Stomach (tissue), 8 donors: ENCODE measurements at regions not wholly inside any gene's neighbourhood (a gene's known extent, or its start where the extent isn't known, plus 50 kb on each side); places are given as distances from the start of the nearest gene placed in this dataset.

Experiments used
- DNase-seq, 2 donors: peaks; one replicate each; pipeline versions ENCODE4 v3.0.0 to v3.0.0-alpha.2; 2013 to 2019
- H3K27ac ChIP-seq, 5 donors: fragments of 200-600 bp in 4 of 5; sonication (generic) in 4 of 5; one replicate each; pipeline ENCODE4 v1.5.1; 2013 to 2019; ENCODE audit warnings: mild to moderate bottlenecking in 1 of 5, moderate library complexity in 1 of 5
- H3K27me3 ChIP-seq, 3 donors: fragments of 200-600 bp; sonication (generic); one replicate each; pipeline ENCODE4 v1.5.1; 2017 to 2019; ENCODE audit warnings: mixed run types in 1 of 3
- H3K36me3 ChIP-seq, 4 donors: fragments of 200-600 bp; sonication (generic); 1 replicate in 3 of 4; 2 replicates in 1 of 4; pipeline ENCODE4 v1.5.1; 2016 to 2019
- H3K4me1 ChIP-seq, 4 donors: fragments of 200-600 bp; sonication (generic); one replicate each; pipeline ENCODE4 v1.5.1; 2016 to 2019
- H3K4me3 ChIP-seq, 4 donors: fragments of 200-600 bp; sonication (generic) in 3 of 4; one replicate each; pipeline ENCODE4 v1.5.1; 2016 to 2019; ENCODE audit warnings: mild to moderate bottlenecking in 1 of 4
- H3K9me3 ChIP-seq, 4 donors: fragments of 200-600 bp; sonication (generic); one replicate each; pipeline ENCODE4 v1.5.1; 2016 to 2019
- CTCF ChIP-seq, 7 experiments: fragments of 450-650 bp in 4 of 7; fragments of 200-600 bp in 3 of 7; sonication (generic) in 3 of 7; IDR thresholded peaks; one replicate each; pipeline ENCODE4 v1.5.1; 2016 to 2019; ENCODE audit warnings: antibody characterized with exemption in 7 of 7, control low read depth in 2 of 7, mild to moderate bottlenecking in 1 of 7
- EP300 ChIP-seq: sonication (generic); formaldehyde crosslinking; IDR thresholded peaks from one replicate; pipeline ENCODE4 v1.6.1; 2017; ENCODE audit warnings: antibody characterized with exemption
- POLR2A ChIP-seq, 4 donors: fragments of 450-650 bp; IDR thresholded peaks; one replicate each; pipeline ENCODE4 v1.6.1; 2016; ENCODE audit warnings: antibody characterized with exemption in 4 of 4, control low read depth in 2 of 4, mild to moderate bottlenecking in 1 of 4, moderate library complexity in 1 of 4
- POLR2AphosphoS5 ChIP-seq, 3 donors: sonication (generic); formaldehyde crosslinking; IDR thresholded peaks; one replicate each; pipeline ENCODE4 v1.6.1; 2016; ENCODE audit warnings: antibody characterized with exemption in 3 of 3
- WGBS, 5 donors: extraction: QIAGEN DNeasy Blood & Tissue Kit in 3 of 5; methylation state at CpG; one replicate each; pipeline versions ENCODE4 v1.1.5 to v1.1.7; 2013 to 2018; 5-methylcytosine and 5-hydroxymethylcytosine counted together
- intact Hi-C: fragments of 100-400 bp; cut with DNase I; formaldehyde crosslinking; loops from one replicate; pipeline ENCODE4 v1.15.1; 2023; ENCODE audit warnings: low total_unique reads
- donor health status: healthy with polysubstance abuse.
- donor health status: Bipolar disorder and iron deficiency.
- donor health status: healthy.

GRCh38 chr9:126275386-126276001 lies 51.1 kb upstream of the MVB12B start:
- intact Hi-C loops: no loop called here
- H3K27me3 ChIP-seq: peaks cover 0 to 29% (median 0%) of the 10 kb centered on the region in 3 donors
- WGBS, 5 donors: 60 to 68% (median 65%) methylated on average over 13 of the region's 13 CpGs
- H3K4me3 ChIP-seq: no peak overlapping the region
- H3K27ac ChIP-seq: no peak overlapping the region
- DNase-seq: peak in 1 of 2 donors; percentile 58
- no peaks in the 10 kb centered on the region for H3K36me3 ChIP-seq
- TF ChIP-seq EP300: no peak
- no peak for TF ChIP-seq CTCF (IDR thresholded peaks at IDR 0.05)
- TF ChIP-seq POLR2A (IDR thresholded peaks at IDR 0.05): no peak
- TF ChIP-seq POLR2AphosphoS5 (IDR thresholded peaks at IDR 0.05): no peak
- H3K9me3 ChIP-seq: peaks cover 0 to 21% (median 11%) of the 10 kb centered on the region in 4 donors
- no peaks in the 10 kb centered on the region for H3K4me1 ChIP-seq

- H3K27ac ChIP-seq: no peak overlapping the region
- 92 to 96% (median 94%) methylated on average over 17 of the region's 17 CpGs for WGBS, 5 donors
- no peaks in the 10 kb centered on the region for H3K36me3 ChIP-seq
- peaks cover 0 to 21% (median 11%) of the 10 kb centered on the region in 4 donors for H3K9me3 ChIP-seq
- peaks cover 0 to 29% (median 0%) of the 10 kb centered on the region in 3 donors for H3K27me3 ChIP-seq
- no peaks in the 10 kb centered on the region for H3K4me1 ChIP-seq
- peak in 1 of 2 donors; percentile 51 for DNase-seq
- intact Hi-C loops: no loop called here
- no peak for TF ChIP-seq POLR2A (IDR thresholded peaks at IDR 0.05)
- TF ChIP-seq EP300: no peak
- TF ChIP-seq POLR2AphosphoS5 (IDR thresholded peaks at IDR 0.05): no peak
- no peak for TF ChIP-seq CTCF (IDR thresholded peaks at IDR 0.05)
- H3K4me3 ChIP-seq: no peak overlapping the region
Observed at GRCh38 chr9:126276056-126276728, 50.4 kb upstream of the MVB12B start.
